B cell (primary cell): ENCODE measurements at regions not wholly inside any gene's neighbourhood (a gene's known extent, or its start where the extent isn't known, plus 50 kb on each side); places are given as distances from the start of the nearest gene placed in this dataset.

Experiments
- CTCF ChIP-seq: fragments of 200-600 bp; IDR thresholded peaks from one replicate; pipeline ENCODE4 v1.8.0; 2022; ENCODE audit warnings: antibody characterized with exemption, mild to moderate bottlenecking
- EZH2 ChIP-seq: IDR thresholded peaks from 2 replicates; pipeline ENCODE4 v1.6.1; 2012; ENCODE audit warnings: borderline replicate concordance, low read depth, mild to moderate bottlenecking, moderate library complexity, low read length; ENCODE audit not compliant: insufficient read depth, poor library complexity, severe bottlenecking

- no peak for TF ChIP-seq CTCF
- no peak for TF ChIP-seq EZH2
These were observed 61.3 kb downstream of the ZNF22 start for GRCh38 chr10:45061982-45062381.
